Kidney (tissue), 13 donors: ENCODE measurements at regions not wholly inside any gene's neighbourhood (a gene's known extent, or its start where the extent isn't known, plus 50 kb on each side); places are given as distances from the start of the nearest gene placed in this dataset.

Experiments used
- DNase-seq, 5 donors: peaks; one replicate each; pipeline ENCODE4 v3.0.0-alpha.2; 2013 to 2020
- FAIRE-seq: peaks from 2 replicates; lab custom pipeline; 2012; peaks lifted over from hg19 to GRCh38; lab: Jason Lieb, UNC
- H3K27ac ChIP-seq, 2 donors: one replicate each; pipeline ENCODE4 v1.7.0; 2013; ENCODE audit warnings: low read depth in 2 of 2, low read length in 2 of 2, inconsistent platforms in 1 of 2
- H3K27me3 ChIP-seq: one replicate; pipeline ENCODE4 v1.7.1; 2013; ENCODE audit warnings: low read length, inconsistent platforms; ENCODE audit not compliant: control insufficient read depth, insufficient read depth
- H3K36me3 ChIP-seq, 3 donors: one replicate each; pipeline versions ENCODE4 v1.7.0 to v1.7.1; 2013; ENCODE audit warnings: low read length in 3 of 3, control low read depth in 1 of 3, inconsistent platforms in 1 of 3; ENCODE audit not compliant: insufficient read depth in 3 of 3, control insufficient read depth in 2 of 3
- H3K4me1 ChIP-seq, 3 donors: one replicate each; pipeline versions ENCODE4 v1.7.0 to v1.7.1; 2013; ENCODE audit warnings: low read length in 3 of 3, inconsistent platforms in 1 of 3, low read depth in 1 of 3; ENCODE audit not compliant: control insufficient read depth in 2 of 3, insufficient read depth in 2 of 3
- H3K4me3 ChIP-seq, 3 donors: one replicate each; pipeline versions ENCODE4 v1.7.0 to v1.8.1; 2013; ENCODE audit warnings: low read length in 3 of 3, control low read depth in 1 of 3, inconsistent platforms in 1 of 3
- H3K9ac ChIP-seq, 3 donors: one replicate each; pipeline versions ENCODE4 v1.7.0 to v1.7.1; 2013; ENCODE audit warnings: low read length in 3 of 3, control low read depth in 1 of 3, inconsistent platforms in 1 of 3
- H3K9me3 ChIP-seq, 3 donors: one replicate each; pipeline versions ENCODE4 v1.7.0 to v1.7.1; 2013; ENCODE audit warnings: low read length in 3 of 3, control low read depth in 1 of 3, inconsistent platforms in 1 of 3; ENCODE audit not compliant: control insufficient read depth in 2 of 3, insufficient read depth in 1 of 3
- CTCF ChIP-seq: IDR thresholded peaks from 3 replicates; pipeline ENCODE4 v1.5.1; 2012; ENCODE audit warnings: mild to moderate bottlenecking, moderate library complexity, borderline replicate concordance; ENCODE audit not compliant: insufficient read depth; ENCODE audit errors: extremely low read depth
- intact Hi-C: fragments of 100-400 bp; cut with DNase I; formaldehyde crosslinking; loops from one replicate; pipeline ENCODE4 v1.11.1; 2022
- donor health status: control.
- donor health status: control.
- donor health status: control.
- donor health status: control.
- donor health status: control.
- donor health status: DM: yes; HTN: yes; CAD: no.
- donor health status: Normal renal cell carcinoma (clear cell type).

GRCh38 chr2:104033399-104033798 lies 820.5 kb upstream of the POU3F3 start:
- H3K4me1 ChIP-seq = no peaks in the 10 kb centered on the region
- no peak overlapping the region for H3K27ac ChIP-seq
- H3K4me3 ChIP-seq = no peak overlapping the region
- peak; percentile 67 for FAIRE-seq
- no peaks in the 10 kb centered on the region for H3K36me3 ChIP-seq
- intact Hi-C loops = no loop called here
- no peaks in the 10 kb centered on the region for H3K9me3 ChIP-seq
- H3K27me3 ChIP-seq = no peaks in the 10 kb centered on the region
- DNase-seq = peak in 2 of 5 donors; percentile 57 to 64
- H3K9ac ChIP-seq = no peak overlapping the region
- peak; percentile 34 for TF ChIP-seq CTCF

DNA sequence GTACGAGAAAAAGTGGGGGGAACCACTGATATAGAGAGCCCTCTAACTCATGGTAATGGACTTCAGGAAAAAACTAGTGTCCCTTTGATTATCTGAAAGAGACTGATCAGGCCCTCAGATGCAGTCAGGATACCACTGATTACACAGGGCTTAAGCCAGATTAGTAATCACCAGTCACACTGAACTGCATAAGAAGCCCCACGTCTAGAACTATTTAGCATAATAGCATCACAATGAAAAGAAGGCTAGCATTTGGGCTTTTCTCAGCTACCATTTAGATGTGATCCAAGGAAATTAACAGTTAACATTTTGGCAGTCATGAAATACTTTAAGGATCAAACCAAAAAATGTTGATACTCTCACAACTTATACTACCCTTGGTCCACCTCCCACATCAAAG lies 813.1 kb upstream of the POU3F3 start:
- intact Hi-C loops = no loop called here
- Histone ChIP-seq H3K4me1 (no peaks in the 10 kb centered on the region), H3K9ac (no peak overlapping the region), H3K4me3 (no peak overlapping the region), H3K27ac (no peak overlapping the region), H3K27me3 (no peaks in the 10 kb centered on the region), H3K36me3 (no peaks in the 10 kb centered on the region), H3K9me3 (no peaks in the 10 kb centered on the region)
- TF ChIP-seq CTCF = no peak
- DNase-seq (no peak), FAIRE-seq (no peak)

DNA sequence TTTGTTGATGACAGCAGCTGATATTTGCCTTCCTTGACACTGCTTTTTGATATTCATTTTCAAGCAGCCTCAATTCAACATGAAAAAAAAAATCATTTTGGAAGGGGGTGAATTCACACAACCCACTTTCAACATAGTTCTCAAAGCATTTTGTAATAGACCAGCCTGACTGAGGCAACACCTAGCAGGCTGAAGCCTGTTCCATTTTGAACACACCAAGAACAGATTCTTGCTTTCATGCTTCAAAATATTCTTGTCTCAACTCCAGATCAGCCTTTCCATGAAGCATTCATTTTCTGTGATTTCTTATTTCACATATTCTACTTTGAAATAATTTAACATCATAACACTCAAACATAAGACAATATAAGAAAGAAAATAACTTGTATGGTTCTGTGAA lies 812.6 kb upstream of the POU3F3 start:
- no peak for FAIRE-seq
- H3K27me3 ChIP-seq = no peaks in the 10 kb centered on the region
- no peaks in the 10 kb centered on the region for H3K36me3 ChIP-seq
- no peaks in the 10 kb centered on the region for H3K9me3 ChIP-seq
- no peak for DNase-seq
- H3K4me3 ChIP-seq = no peak overlapping the region
- H3K27ac ChIP-seq = no peak overlapping the region
- no peak for TF ChIP-seq CTCF
- intact Hi-C loops = no loop called here
- H3K9ac ChIP-seq = no peak overlapping the region
- no peaks in the 10 kb centered on the region for H3K4me1 ChIP-seq

DNA sequence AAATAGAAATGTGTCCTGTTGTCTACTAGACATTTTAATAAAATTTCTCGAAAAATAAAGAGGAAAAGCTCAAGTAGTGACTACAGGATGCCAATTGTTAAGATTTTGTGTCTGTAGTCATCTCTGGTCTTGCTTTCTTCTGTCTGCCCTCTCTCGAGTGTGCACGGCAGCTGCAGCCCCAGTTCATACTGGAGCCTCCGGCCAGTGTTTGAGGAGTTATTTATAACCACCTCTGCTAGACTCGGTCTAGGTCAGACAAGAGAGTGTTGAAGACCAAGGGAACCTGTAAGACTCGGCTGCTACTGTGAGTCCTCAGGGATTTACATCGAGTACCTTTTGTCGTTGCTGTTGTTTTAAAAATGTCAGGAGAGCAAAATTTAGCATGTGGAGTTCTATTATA lies 810.1 kb upstream of the POU3F3 start:
- intact Hi-C loops = no loop called here
- Histone ChIP-seq H3K4me1 (no peaks in the 10 kb centered on the region), H3K9ac (no peak overlapping the region), H3K27ac (no peak overlapping the region), H3K9me3 (no peaks in the 10 kb centered on the region), H3K27me3 (no peaks in the 10 kb centered on the region), H3K4me3 (no peak overlapping the region), H3K36me3 (no peaks in the 10 kb centered on the region)
- no peak for TF ChIP-seq CTCF
- FAIRE-seq = no peak
- DNase-seq = peak in 1 of 5 donors; percentile 15
